ENCODE measurements at regions not wholly inside any gene's neighbourhood (a gene's known extent, or its start where the extent isn't known, plus 50 kb on each side); places are given as distances from the start of the nearest gene placed in this dataset.

DNA sequence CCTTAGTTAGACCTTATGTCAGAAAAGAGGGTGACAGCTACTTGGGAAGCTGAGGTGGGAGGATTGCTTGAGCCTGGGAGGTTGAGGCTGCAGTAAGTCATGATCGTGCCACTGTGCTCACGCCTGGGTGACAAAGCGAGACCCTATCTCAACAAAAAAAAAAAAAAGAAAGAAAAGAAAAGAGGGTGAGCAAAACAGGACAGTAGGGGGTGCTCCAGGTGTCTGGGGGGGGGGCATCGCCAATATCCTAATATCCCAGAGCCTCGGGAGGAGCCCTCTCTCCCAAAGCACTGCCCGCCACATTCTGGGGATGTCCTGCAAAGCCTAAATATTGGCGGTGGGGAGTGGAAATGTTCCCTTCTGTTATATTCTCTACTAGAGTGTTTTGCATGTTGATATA, 120.9 kb upstream of the TBL1X start:
- DNase-seq (ENCODE audit: low read depth in 1 of 2, low spot score in 1 of 2): no peak
- TF ChIP-seq, protein P1, sequence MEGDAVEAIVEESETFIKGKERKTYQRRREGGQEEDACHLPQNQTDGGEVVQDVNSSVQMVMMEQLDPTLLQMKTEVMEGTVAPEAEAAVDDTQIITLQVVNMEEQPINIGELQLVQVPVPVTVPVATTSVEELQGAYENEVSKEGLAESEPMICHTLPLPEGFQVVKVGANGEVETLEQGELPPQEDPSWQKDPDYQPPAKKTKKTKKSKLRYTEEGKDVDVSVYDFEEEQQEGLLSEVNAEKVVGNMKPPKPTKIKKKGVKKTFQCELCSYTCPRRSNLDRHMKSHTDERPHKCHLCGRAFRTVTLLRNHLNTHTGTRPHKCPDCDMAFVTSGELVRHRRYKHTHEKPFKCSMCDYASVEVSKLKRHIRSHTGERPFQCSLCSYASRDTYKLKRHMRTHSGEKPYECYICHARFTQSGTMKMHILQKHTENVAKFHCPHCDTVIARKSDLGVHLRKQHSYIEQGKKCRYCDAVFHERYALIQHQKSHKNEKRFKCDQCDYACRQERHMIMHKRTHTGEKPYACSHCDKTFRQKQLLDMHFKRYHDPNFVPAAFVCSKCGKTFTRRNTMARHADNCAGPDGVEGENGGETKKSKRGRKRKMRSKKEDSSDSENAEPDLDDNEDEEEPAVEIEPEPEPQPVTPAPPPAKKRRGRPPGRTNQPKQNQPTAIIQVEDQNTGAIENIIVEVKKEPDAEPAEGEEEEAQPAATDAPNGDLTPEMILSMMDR (IDR thresholded peaks at IDR 0.05; ENCODE audit: insufficient read depth, low read length): no peak
- TF ChIP-seq POLR2AphosphoS5 (IDR thresholded peaks at IDR 0.05; ENCODE audit: low read depth) (no peak), GABPA (IDR thresholded peaks at IDR 0.05; ENCODE audit: low read depth) (no peak), SPI1 (IDR thresholded peaks at IDR 0.05; ENCODE audit: borderline replicate concordance, low read depth) (no peak)
- TF ChIP-seq, protein P2, sequence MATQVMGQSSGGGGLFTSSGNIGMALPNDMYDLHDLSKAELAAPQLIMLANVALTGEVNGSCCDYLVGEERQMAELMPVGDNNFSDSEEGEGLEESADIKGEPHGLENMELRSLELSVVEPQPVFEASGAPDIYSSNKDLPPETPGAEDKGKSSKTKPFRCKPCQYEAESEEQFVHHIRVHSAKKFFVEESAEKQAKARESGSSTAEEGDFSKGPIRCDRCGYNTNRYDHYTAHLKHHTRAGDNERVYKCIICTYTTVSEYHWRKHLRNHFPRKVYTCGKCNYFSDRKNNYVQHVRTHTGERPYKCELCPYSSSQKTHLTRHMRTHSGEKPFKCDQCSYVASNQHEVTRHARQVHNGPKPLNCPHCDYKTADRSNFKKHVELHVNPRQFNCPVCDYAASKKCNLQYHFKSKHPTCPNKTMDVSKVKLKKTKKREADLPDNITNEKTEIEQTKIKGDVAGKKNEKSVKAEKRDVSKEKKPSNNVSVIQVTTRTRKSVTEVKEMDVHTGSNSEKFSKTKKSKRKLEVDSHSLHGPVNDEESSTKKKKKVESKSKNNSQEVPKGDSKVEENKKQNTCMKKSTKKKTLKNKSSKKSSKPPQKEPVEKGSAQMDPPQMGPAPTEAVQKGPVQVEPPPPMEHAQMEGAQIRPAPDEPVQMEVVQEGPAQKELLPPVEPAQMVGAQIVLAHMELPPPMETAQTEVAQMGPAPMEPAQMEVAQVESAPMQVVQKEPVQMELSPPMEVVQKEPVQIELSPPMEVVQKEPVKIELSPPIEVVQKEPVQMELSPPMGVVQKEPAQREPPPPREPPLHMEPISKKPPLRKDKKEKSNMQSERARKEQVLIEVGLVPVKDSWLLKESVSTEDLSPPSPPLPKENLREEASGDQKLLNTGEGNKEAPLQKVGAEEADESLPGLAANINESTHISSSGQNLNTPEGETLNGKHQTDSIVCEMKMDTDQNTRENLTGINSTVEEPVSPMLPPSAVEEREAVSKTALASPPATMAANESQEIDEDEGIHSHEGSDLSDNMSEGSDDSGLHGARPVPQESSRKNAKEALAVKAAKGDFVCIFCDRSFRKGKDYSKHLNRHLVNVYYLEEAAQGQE (IDR thresholded peaks at IDR 0.05; ENCODE audit: insufficient replicate concordance, low read depth): no peak
- Histone ChIP-seq H3K27me3 (ENCODE audit: insufficient read depth, poor library complexity, severe bottlenecking) (no peaks in the 10 kb centered on the region), H3K4me3 (replicated peaks; ENCODE audit: insufficient read depth, low read length) (no peak overlapping the region), H3K27ac (replicated peaks) (no peak overlapping the region)

DNA sequence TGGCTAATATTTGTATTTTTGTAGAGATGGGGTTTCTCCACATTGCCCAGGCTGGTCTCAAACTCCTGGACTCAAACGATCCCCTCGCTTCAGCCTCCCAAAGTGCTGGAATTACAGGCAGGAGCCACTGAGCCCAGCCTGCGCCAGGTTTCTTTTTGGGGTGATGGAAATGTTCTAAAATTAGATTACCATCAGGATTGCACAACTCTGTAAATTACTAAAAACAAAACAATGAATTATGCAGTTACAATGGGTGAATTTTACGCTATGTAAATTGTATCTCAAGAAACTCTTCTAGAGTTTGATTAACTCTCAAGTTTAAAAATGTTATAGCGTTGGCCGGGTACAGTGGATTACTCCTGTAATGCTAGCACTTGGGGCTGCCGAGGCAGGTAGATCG, 118.9 kb upstream of the TBL1X start:
- Histone ChIP-seq H3K27me3 (ENCODE audit: insufficient read depth, poor library complexity, severe bottlenecking) (no peaks in the 10 kb centered on the region), H3K4me3 (replicated peaks; ENCODE audit: insufficient read depth, low read length) (no peak overlapping the region), H3K27ac (replicated peaks) (no peak overlapping the region)
- TF ChIP-seq, protein P1 (IDR thresholded peaks at IDR 0.05; ENCODE audit: insufficient read depth, low read length): no peak
- TF ChIP-seq SPI1 (IDR thresholded peaks at IDR 0.05; ENCODE audit: borderline replicate concordance, low read depth): no peak
- TF ChIP-seq, protein P2 (IDR thresholded peaks at IDR 0.05; ENCODE audit: insufficient replicate concordance, low read depth): no peak
- no peak for TF ChIP-seq GABPA (IDR thresholded peaks at IDR 0.05; ENCODE audit: low read depth)
- no peak for TF ChIP-seq POLR2AphosphoS5 (IDR thresholded peaks at IDR 0.05; ENCODE audit: low read depth)
- no peak for DNase-seq (ENCODE audit: low read depth in 1 of 2, low spot score in 1 of 2)

DNA sequence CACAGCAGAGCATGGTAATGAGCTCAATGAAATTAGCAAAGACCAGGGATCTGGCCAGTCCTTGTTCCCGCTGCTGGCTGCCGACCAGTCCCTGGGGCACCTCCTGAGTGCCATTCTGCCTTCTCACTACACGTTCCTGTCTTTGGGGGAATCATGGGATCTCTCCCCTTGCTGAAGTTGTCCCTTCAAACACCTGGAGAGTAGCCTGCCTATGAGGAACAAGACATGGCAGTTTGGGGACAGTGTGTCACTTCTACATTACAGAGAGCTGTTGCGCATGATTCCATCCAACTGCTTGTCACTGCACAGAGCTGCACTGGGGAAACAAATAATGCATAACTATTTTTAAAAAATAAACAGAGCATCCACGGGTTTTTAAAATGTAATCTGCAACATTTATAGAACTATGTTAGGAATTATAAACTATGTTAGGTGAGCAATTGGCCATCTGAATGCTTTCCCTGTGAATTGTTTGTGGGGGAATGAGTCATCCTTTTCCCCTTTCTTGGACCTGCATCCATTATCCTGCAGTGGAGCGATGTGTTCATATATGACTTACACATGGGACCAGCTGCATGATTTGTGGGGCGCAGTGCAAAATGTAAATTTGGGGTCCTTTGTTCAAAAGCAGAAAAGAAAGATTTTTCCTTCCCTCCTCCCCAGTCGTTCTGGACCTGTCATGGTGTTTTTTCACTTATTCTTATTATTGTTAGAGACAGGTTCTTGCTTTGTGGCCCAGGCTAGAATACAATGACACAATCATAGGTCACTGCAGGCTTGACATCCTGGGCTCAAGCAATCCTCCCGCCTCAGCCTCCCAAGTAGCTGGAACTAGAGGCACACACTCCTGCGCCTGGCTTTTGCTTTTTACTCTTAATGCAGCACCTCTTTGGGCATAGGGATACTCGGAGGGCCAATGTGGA, 115.0 kb upstream of the TBL1X start:
- H3K27ac ChIP-seq (replicated peaks): no peak overlapping the region
- no peak for DNase-seq (ENCODE audit: low read depth in 1 of 2, low spot score in 1 of 2)
- H3K4me3 ChIP-seq (replicated peaks; ENCODE audit: insufficient read depth, low read length): no peak overlapping the region
- no peaks in the 10 kb centered on the region for H3K27me3 ChIP-seq (ENCODE audit: insufficient read depth, poor library complexity, severe bottlenecking)
- TF ChIP-seq POLR2AphosphoS5 (IDR thresholded peaks at IDR 0.05; ENCODE audit: low read depth) (no peak), SPI1 (IDR thresholded peaks at IDR 0.05; ENCODE audit: borderline replicate concordance, low read depth) (no peak), GABPA (IDR thresholded peaks at IDR 0.05; ENCODE audit: low read depth) (no peak)
- TF ChIP-seq, protein P2 (IDR thresholded peaks at IDR 0.05; ENCODE audit: insufficient replicate concordance, low read depth): no peak
- TF ChIP-seq, protein P1 (IDR thresholded peaks at IDR 0.05; ENCODE audit: insufficient read depth, low read length): no peak
